ENCODE measurements at regions not wholly inside any gene's neighbourhood (a gene's known extent, or its start where the extent isn't known, plus 50 kb on each side); places are given as distances from the start of the nearest gene placed in this dataset.
"Not testable (repeated sequence)": the region's sequence is repeated elsewhere in the genome, so short reads cannot be mapped to it uniquely, and the experiment has no call there.

DNA sequence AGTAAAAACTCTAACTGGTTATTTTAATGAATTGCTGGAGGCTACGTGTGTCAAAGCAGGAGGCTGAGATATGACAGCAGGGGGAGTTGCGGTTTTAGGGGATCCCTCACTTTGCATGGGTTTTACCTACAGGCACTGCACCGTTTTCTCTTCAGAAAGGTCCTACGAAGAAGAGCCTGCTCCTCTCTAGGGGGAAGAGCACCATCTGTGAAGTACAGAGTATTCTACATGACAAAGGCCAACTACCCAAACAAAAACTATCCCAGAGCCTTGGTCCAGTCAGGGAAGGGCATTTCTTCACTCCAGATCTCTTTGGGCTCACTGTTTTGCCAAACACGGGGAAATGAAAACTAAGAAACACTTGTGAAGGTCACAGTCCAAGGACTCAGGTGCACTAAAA lies 696.7 kb upstream of the SOX11 start:
- no peak overlapping the region for H3K4me3 ChIP-seq (ENCODE audit: low read depth, low read length)
- TF ChIP-seq CTCF (IDR thresholded peaks at IDR 0.05; ENCODE audit: control insufficient read depth, extremely low read depth, insufficient read depth): 0 out of 2 replicates have a peak, but pooled peaks have one; percentile 16
- DNase-seq (ENCODE audit: low read depth): no peak

GRCh38 chr2:5007596-5007995 lies 684.6 kb upstream of the SOX11 start:
- DNase-seq (ENCODE audit: low read depth): no peak
- no peak for TF ChIP-seq CTCF (IDR thresholded peaks at IDR 0.05; ENCODE audit: control insufficient read depth, extremely low read depth, insufficient read depth)
- no peak overlapping the region for H3K4me3 ChIP-seq (ENCODE audit: low read depth, low read length)

DNA sequence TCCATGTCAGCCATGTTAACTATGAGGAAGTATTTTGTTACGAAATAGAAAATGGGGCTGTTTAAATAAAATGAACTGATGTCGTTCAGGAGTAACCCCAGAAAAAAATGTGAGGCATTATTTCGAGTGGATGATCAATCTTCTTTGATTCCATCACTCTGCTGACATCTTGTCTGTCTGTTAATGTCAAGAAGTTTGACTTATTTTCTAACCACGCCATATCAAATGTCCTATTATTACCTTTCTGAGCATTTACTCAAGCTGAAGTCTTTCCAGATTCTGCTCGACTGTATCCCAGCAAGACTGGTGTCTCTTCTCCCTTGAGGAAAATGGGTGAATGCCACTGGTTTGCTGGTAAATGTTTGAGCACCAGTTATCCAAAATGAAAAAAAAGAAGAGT lies 672.9 kb upstream of the SOX11 start:
- no peak for TF ChIP-seq CTCF (IDR thresholded peaks at IDR 0.05; ENCODE audit: control insufficient read depth, extremely low read depth, insufficient read depth)
- no peak for DNase-seq (ENCODE audit: low read depth)
- H3K4me3 ChIP-seq (ENCODE audit: low read depth, low read length): no peak overlapping the region

- TF ChIP-seq CTCF (IDR thresholded peaks at IDR 0.05; ENCODE audit: control insufficient read depth, extremely low read depth, insufficient read depth): no peak
- H3K4me3 ChIP-seq (ENCODE audit: low read depth, low read length): no peak overlapping the region
- DNase-seq (ENCODE audit: low read depth): no peak
Measured at GRCh38 chr2:5020116-5020875, 671.9 kb upstream of the SOX11 start.

DNA sequence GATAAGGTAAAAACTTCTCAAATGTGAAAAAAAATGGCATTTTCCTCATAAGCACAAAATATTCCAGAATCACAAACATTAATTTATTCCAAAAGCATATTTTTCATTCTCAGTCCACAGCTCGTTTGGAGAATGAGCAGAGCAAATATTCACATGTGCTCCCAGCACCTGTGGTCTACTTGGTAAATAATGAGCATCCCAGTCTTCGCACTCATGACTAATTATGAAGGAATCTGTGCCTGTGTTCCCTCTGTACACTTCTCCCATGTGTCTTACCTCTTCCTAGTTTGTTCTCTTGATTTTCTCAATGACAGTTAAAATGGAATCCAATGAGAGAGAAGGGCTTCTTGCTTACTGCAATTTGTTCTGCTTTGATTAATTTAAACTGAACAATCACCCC lies 671.0 kb upstream of the SOX11 start:
- no peak for DNase-seq (ENCODE audit: low read depth)

GRCh38 chr2:5022061-5022460 lies 670.1 kb upstream of the SOX11 start:
- no peak for TF ChIP-seq CTCF (IDR thresholded peaks at IDR 0.05; ENCODE audit: control insufficient read depth, extremely low read depth, insufficient read depth)
- DNase-seq (ENCODE audit: low read depth): no peak
- no peak overlapping the region for H3K4me3 ChIP-seq (ENCODE audit: low read depth, low read length)

More for the DNA sequence above, 671.0 kb upstream of the SOX11 start:
- no peak overlapping the region for H3K4me3 ChIP-seq (ENCODE audit: low read depth, low read length)
- TF ChIP-seq CTCF (IDR thresholded peaks at IDR 0.05; ENCODE audit: control insufficient read depth, extremely low read depth, insufficient read depth): no peak

DNA sequence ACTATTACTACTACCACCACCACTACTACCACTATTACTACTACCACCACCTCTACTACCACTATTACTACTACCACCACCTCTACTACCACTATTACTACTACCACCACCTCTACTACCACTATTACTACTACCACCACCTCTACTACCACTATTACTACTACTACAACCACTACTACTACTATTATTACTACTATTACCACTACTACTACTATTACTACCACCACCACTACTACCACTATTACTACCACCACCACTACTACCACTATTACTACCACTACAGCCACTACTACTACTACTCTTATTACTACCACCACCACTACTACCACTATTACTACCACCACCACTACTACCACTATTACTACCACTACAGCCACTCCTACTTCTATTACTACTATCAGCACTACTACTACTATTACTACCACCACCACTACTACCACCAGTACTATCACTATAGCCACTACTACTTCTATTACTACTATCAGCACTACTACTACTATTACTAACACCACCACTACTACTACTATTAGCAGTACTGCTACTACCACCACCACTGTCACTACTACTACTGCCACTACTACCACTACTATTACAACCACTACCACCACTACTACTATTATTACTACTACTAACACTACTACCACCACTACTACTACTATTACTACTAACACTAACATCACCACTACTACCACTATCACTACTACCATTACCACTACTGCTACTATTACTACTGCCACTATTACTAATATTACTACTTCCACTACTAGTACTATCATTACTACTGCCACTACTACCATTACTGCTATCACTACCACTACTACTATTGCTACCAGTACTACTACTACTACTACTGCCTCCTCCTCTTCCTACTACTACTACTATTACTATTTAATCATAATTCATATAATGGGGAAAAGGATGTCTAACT lies 669.2 kb upstream of the SOX11 start:
- not testable (repeated sequence) for DNase-seq (ENCODE audit: low read depth)

More for the DNA sequence above, 669.2 kb upstream of the SOX11 start:
- H3K4me3 ChIP-seq (ENCODE audit: low read depth, low read length): not testable (repeated sequence)
